ENCODE measurements at regions not wholly inside any gene's neighbourhood (a gene's known extent, or its start where the extent isn't known, plus 50 kb on each side); places are given as distances from the start of the nearest gene placed in this dataset.
A peak's percentile ranks its signal among the peaks of the same experiment; 100 is the strongest.

- no peaks in the 10 kb centered on the region for H3K36me3 ChIP-seq
- H3K9ac ChIP-seq, result no peak overlapping the region
- TF ChIP-seq CTCF (IDR thresholded peaks at IDR 0.05) (no peak), EZH2phosphoT487 (IDR thresholded peaks at IDR 0.05) (no peak), EZH2 (IDR thresholded peaks at IDR 0.05) (no peak)
- H3F3A ChIP-seq (ENCODE audit: low read depth), result no peaks in the 10 kb centered on the region
- no peaks in the 10 kb centered on the region for H3K27me3 ChIP-seq
- H3K27ac ChIP-seq, result no peak overlapping the region
- H3K79me2 ChIP-seq (ENCODE audit: low read depth), result no peaks in the 10 kb centered on the region
- peaks cover 12% of the 10 kb centered on the region for H3K4me1 ChIP-seq
- H3K4me1 Mint-ChIP-seq, result peaks cover 56% of the 10 kb centered on the region
- peak overlapping the region; percentile 85 for H3K27ac Mint-ChIP-seq
- H3K4me3 Mint-ChIP-seq, result no peak overlapping the region
- peaks cover 43% of the 10 kb centered on the region for H3K27me3 Mint-ChIP-seq (ENCODE audit: insufficient read depth, low read depth)
- H3K9me3 ChIP-seq (ENCODE audit: low read depth), result no peaks in the 10 kb centered on the region
- peaks cover 3% of the 10 kb centered on the region for H3K36me3 Mint-ChIP-seq
- no peaks in the 10 kb centered on the region for H4K20me1 ChIP-seq (ENCODE audit: low read depth)
- peaks cover 29% of the 10 kb centered on the region for H3K9me3 Mint-ChIP-seq
- H3K4me2 ChIP-seq, result peak overlapping the region; percentile 27
- H2AFZ ChIP-seq (replicated peaks), result peak overlapping the region; percentile 87
- DNase-seq (ENCODE audit: low spot score), result peak; percentile 19
- no peak overlapping the region for H3K4me3 ChIP-seq
These were observed 442.4 kb upstream of the BOD1L1 start for GRCh38 chr4:14069886-14070285.

GRCh38 chr4:14070289-14070880 is 442.9 kb upstream of the BOD1L1 start:
- Histone ChIP-seq H3K9me3 (ENCODE audit: low read depth) (no peaks in the 10 kb centered on the region), H3K4me3 (no peak overlapping the region), H3K27me3 (no peaks in the 10 kb centered on the region), H3K4me2 (peak overlapping the region; percentile 27), H4K20me1 (ENCODE audit: low read depth) (no peaks in the 10 kb centered on the region), H3K36me3 (no peaks in the 10 kb centered on the region), H3K9ac (no peak overlapping the region), H3F3A (ENCODE audit: low read depth) (no peaks in the 10 kb centered on the region), H3K79me2 (ENCODE audit: low read depth) (no peaks in the 10 kb centered on the region), H2AFZ (replicated peaks) (peak overlapping the region; percentile 87), H3K27ac (no peak overlapping the region), H3K4me1 (peaks cover 9% of the 10 kb centered on the region)
- H3K4me1 Mint-ChIP-seq, result peaks cover 51% of the 10 kb centered on the region
- peaks cover 3% of the 10 kb centered on the region for H3K36me3 Mint-ChIP-seq
- H3K27ac Mint-ChIP-seq, result peak overlapping the region; percentile 21
- DNase-seq (ENCODE audit: low spot score), result no peak
- TF ChIP-seq EZH2phosphoT487 (IDR thresholded peaks at IDR 0.05) (no peak), CTCF (IDR thresholded peaks at IDR 0.05) (no peak), EZH2 (IDR thresholded peaks at IDR 0.05) (no peak)
- H3K27me3 Mint-ChIP-seq (ENCODE audit: insufficient read depth, low read depth), result peaks cover 43% of the 10 kb centered on the region
- no peak overlapping the region for H3K4me3 Mint-ChIP-seq
- H3K9me3 Mint-ChIP-seq, result peaks cover 29% of the 10 kb centered on the region

GRCh38 chr4:14072506-14072905 is 445.0 kb upstream of the BOD1L1 start:
- Histone ChIP-seq H4K20me1 (ENCODE audit: low read depth) (no peaks in the 10 kb centered on the region), H3K36me3 (no peaks in the 10 kb centered on the region), H3K9me3 (ENCODE audit: low read depth) (no peaks in the 10 kb centered on the region), H3K4me2 (no peak overlapping the region), H3K9ac (no peak overlapping the region), H3K4me3 (no peak overlapping the region), H3K27ac (no peak overlapping the region), H2AFZ (replicated peaks) (no peak overlapping the region), H3K4me1 (peaks cover 9% of the 10 kb centered on the region), H3K79me2 (ENCODE audit: low read depth) (no peaks in the 10 kb centered on the region), H3F3A (ENCODE audit: low read depth) (no peaks in the 10 kb centered on the region), H3K27me3 (no peaks in the 10 kb centered on the region)
- DNase-seq (ENCODE audit: low spot score), result no peak
- peaks cover 3% of the 10 kb centered on the region for H3K36me3 Mint-ChIP-seq
- peaks cover 28% of the 10 kb centered on the region for H3K27me3 Mint-ChIP-seq (ENCODE audit: insufficient read depth, low read depth)
- peaks cover 34% of the 10 kb centered on the region for H3K9me3 Mint-ChIP-seq
- no peak overlapping the region for H3K27ac Mint-ChIP-seq
- H3K4me1 Mint-ChIP-seq, result peaks cover 32% of the 10 kb centered on the region
- H3K4me3 Mint-ChIP-seq, result no peak overlapping the region
- TF ChIP-seq CTCF (IDR thresholded peaks at IDR 0.05) (no peak), EZH2phosphoT487 (IDR thresholded peaks at IDR 0.05) (no peak), EZH2 (IDR thresholded peaks at IDR 0.05) (no peak)
